ENCODE measurements at regions not wholly inside any gene's neighbourhood (a gene's known extent, or its start where the extent isn't known, plus 50 kb on each side); places are given as distances from the start of the nearest gene placed in this dataset.
"Not testable (repeated sequence)": the region's sequence is repeated elsewhere in the genome, so short reads cannot be mapped to it uniquely, and the experiment has no call there.

- not testable (repeated sequence) for TF ChIP-seq CTCF, POLR2A (IDR thresholded peaks at IDR 0.05)
Observed at GRCh38 chr20:1731828-1732375, 74.3 kb upstream of the SIRPG start.
